ENCODE measurements at regions not wholly inside any gene's neighbourhood (a gene's known extent, or its start where the extent isn't known, plus 50 kb on each side); places are given as distances from the start of the nearest gene placed in this dataset.
"Not testable (repeated sequence)": the region's sequence is repeated elsewhere in the genome, so short reads cannot be mapped to it uniquely, and the experiment has no call there.

GRCh38 chr7:32816409-32816948, 75.1 kb downstream of the KBTBD2 start:
- H3K27ac ChIP-seq: not testable (repeated sequence)

DNA sequence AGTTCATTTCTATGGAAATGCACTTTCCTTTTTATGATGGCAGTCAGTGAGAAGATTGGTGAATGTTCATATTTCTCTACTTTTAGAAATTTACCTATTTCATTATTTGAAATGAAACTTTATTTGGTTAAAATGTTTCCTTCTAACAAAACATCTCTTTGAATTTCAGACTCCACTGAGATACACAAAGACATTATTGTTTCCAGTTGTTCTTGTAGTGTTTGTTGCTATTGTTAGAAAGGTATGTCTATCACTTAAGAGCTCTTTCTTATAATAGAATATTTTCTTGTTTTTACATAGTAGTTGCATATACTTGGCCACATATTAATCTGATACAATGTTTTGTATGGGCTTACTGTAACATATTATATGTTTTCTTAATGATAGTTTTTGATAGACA, 76.8 kb downstream of the KBTBD2 start:
- not testable (repeated sequence) for H3K27ac ChIP-seq

- no peak overlapping the region for H3K27ac ChIP-seq
- no peak for TF ChIP-seq ZFX (IDR thresholded peaks at IDR 0.05; ENCODE audit: borderline replicate concordance)
These were observed 81.7 kb downstream of the KBTBD2 start for GRCh38 chr7:32809871-32810270.

DNA sequence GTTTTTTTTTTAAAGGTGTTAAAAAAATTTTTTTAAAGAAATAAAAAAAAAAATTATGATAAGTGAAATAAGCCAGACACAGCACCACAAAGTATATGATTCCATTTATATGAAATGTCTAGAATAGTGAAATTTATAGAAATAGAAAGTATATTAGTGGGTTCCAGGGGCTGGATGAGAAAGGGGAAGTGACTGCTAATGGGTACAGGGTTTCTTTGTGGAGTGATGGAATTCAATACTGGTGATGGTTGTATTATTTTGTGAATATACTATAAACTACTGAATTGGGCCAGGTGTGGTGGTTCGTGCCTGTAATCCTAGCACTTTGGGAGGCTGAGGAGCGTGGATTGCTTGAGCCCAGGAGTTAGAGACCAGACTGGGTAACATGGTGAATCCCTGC, 82.2 kb downstream of the KBTBD2 start:
- no peak overlapping the region for H3K27ac ChIP-seq
- TF ChIP-seq, protein P1, sequence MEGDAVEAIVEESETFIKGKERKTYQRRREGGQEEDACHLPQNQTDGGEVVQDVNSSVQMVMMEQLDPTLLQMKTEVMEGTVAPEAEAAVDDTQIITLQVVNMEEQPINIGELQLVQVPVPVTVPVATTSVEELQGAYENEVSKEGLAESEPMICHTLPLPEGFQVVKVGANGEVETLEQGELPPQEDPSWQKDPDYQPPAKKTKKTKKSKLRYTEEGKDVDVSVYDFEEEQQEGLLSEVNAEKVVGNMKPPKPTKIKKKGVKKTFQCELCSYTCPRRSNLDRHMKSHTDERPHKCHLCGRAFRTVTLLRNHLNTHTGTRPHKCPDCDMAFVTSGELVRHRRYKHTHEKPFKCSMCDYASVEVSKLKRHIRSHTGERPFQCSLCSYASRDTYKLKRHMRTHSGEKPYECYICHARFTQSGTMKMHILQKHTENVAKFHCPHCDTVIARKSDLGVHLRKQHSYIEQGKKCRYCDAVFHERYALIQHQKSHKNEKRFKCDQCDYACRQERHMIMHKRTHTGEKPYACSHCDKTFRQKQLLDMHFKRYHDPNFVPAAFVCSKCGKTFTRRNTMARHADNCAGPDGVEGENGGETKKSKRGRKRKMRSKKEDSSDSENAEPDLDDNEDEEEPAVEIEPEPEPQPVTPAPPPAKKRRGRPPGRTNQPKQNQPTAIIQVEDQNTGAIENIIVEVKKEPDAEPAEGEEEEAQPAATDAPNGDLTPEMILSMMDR (IDR thresholded peaks at IDR 0.05): no peak
- TF ChIP-seq ZFX (IDR thresholded peaks at IDR 0.05; ENCODE audit: borderline replicate concordance): no peak

GRCh38 chr7:32803406-32804141, 88.0 kb downstream of the KBTBD2 start:
- TF ChIP-seq ZFX (IDR thresholded peaks at IDR 0.05; ENCODE audit: borderline replicate concordance): no peak
- TF ChIP-seq, protein P1 (IDR thresholded peaks at IDR 0.05): no peak
- no peak overlapping the region for H3K27ac ChIP-seq

GRCh38 chr7:32802305-32802910, 89.2 kb downstream of the KBTBD2 start:
- no peak for TF ChIP-seq ZFX (IDR thresholded peaks at IDR 0.05; ENCODE audit: borderline replicate concordance)
- TF ChIP-seq, protein P1 (IDR thresholded peaks at IDR 0.05): no peak

GRCh38 chr7:32793053-32793452, 98.5 kb downstream of the KBTBD2 start:
- H3K27ac ChIP-seq: not testable (repeated sequence)

More at GRCh38 chr7:32802305-32802910, 89.2 kb downstream of the KBTBD2 start:
- H3K27ac ChIP-seq: no peak overlapping the region

GRCh38 chr7:32790766-32791430, 100.7 kb downstream of the KBTBD2 start:
- H3K27ac ChIP-seq: not testable (repeated sequence)

DNA sequence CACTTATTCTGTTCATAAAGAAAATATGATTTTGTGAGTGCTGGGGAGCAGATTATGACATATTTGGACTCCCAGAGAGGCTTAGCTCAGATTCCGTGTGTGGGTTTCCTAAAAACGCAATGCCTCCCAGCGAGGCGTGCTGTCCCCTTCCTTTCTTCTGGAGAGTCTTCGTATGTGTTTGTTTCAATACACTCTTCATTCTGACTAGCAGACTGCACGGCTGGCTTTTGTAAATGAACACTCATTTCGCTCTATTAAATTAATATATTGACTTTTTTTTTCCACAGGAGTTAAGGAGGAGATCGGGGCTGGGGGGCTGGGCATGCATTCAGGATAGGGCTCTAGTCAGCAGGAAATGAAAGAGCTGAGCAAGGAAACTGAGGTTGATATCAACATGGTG, 102.3 kb downstream of the KBTBD2 start:
- H3K27ac ChIP-seq: not testable (repeated sequence)

DNA sequence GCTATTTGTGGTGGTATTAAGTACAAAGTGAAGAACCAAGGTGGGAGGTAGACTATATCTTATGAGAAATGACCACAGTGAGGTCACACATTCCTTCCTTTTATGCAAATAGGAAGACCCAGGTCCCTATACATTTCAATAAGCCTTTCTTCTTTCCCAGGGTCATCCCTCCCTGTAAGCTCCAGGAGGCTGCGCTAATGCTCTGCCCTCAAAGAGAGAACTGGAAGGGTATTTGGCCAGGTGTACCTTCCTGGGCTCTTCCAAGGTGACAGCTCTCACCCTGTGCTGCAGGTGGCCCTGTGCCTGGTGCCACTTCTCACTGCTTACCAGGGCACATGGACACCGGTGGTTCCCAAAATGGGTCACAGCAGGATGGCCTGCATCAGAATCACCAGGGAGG, 103.4 kb downstream of the KBTBD2 start:
- H3K27ac ChIP-seq: not testable (repeated sequence)

GRCh38 chr7:32785365-32785944, 106.1 kb downstream of the KBTBD2 start:
- not testable (repeated sequence) for H3K27ac ChIP-seq

DNA sequence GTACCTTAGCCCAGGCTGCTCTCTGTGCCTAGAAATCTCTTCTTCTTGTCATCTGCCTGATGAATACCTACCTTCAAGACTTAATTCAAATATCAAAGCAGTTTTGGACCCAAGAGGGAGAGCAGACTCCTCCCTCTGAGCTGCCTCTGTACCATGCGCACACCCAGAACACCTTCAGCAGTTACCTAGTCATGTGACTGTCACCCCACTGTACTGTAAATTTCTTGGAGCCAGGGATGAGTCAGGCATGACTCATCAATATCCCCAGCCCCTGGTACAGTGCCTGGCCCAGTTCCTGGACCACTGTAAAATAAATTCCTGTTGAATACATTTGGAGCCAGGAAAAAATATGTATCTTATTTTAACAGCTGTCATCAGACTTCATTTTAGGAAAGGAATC, 111.7 kb downstream of the KBTBD2 start:
- not testable (repeated sequence) for H3K27ac ChIP-seq

All from 22Rv1 (cell line).